IMR-90 (cell line): ENCODE measurements at regions not wholly inside any gene's neighbourhood (a gene's known extent, or its start where the extent isn't known, plus 50 kb on each side); places are given as distances from the start of the nearest gene placed in this dataset.

Experiments
- ATAC-seq: fragments of 200-7000 bp; cut with Tn5 transposase; 2 replicates; pipeline ENCODE4 v1.9.1; 2020; ENCODE audit warnings: low read depth, mild to moderate bottlenecking, moderate library complexity
- BruUV-seq: library from RNA; stranded (reverse); fragments of 400-500 nt; replicated peaks from 2 replicates; lab custom pipeline; 2021; lab: Mats Ljungman, UMichigan
- CTCF ChIA-PET: fragments of 300-600 bp; formaldehyde crosslinking; extraction: SDS; loops from one replicate; lab custom pipeline; 2021; ENCODE audit warnings: antibody characterized with exemption; lab: Yijun Ruan, JAX
- POLR2A ChIA-PET: fragments of 300-600 bp; sonication (Branson Sonifier 250); formaldehyde crosslinking; loops from one replicate; lab custom pipeline; 2022; ENCODE audit warnings: antibody characterized with exemption; ENCODE audit not compliant: unreplicated experiment; lab: Charles Lee
- DNase-seq: peaks from one replicate; pipeline ENCODE4 v3.0.0; 2013
- H2AFZ ChIP-seq: replicated peaks from 2 replicates; pipeline ENCODE3; 2013; ENCODE audit warnings: low read length, mild to moderate bottlenecking; ENCODE audit not compliant: poor library complexity
- H2AK5ac ChIP-seq: 2 replicates; pipeline ENCODE4 v1.6.1; 2013; ENCODE audit warnings: low read depth, low read length, inconsistent platforms
- H2AK9ac ChIP-seq: replicated peaks from 2 replicates; pipeline ENCODE3; 2013; ENCODE audit warnings: mild to moderate bottlenecking, low read depth, low read length, moderate library complexity; ENCODE audit not compliant: poor library complexity
- H2BK120ac ChIP-seq: 2 replicates; pipeline ENCODE4 v1.6.1; 2013; ENCODE audit warnings: low read depth, low read length, inconsistent platforms
- H2BK15ac ChIP-seq: 3 replicates; pipeline ENCODE4 v1.6.1; 2013; ENCODE audit warnings: low read depth, low read length, inconsistent platforms
- H2BK20ac ChIP-seq: 2 replicates; pipeline ENCODE4 v1.6.1; 2013; ENCODE audit warnings: low read depth, mild to moderate bottlenecking, inconsistent platforms, low read length, moderate library complexity
- H2BK5ac ChIP-seq: 2 replicates; pipeline ENCODE4 v1.6.1; 2013; ENCODE audit warnings: mild to moderate bottlenecking, low read depth, low read length, inconsistent platforms; ENCODE audit not compliant: poor library complexity, severe bottlenecking
- H3K14ac ChIP-seq: replicated peaks from 2 replicates; pipeline ENCODE4 v1.6.1; 2013; ENCODE audit warnings: low read depth, low read length, inconsistent platforms
- H3K18ac ChIP-seq: 2 replicates; pipeline ENCODE4 v1.6.1; 2013; ENCODE audit warnings: low read depth, low read length, control low read depth
- H3K23ac ChIP-seq: 2 replicates; pipeline ENCODE4 v1.6.1; 2013; ENCODE audit warnings: low read depth, low read length, inconsistent platforms
- H3K27ac ChIP-seq: 2 replicates; pipeline ENCODE4 v1.5.1; 2013; ENCODE audit warnings: mild to moderate bottlenecking, control low read depth, low read length; ENCODE audit not compliant: insufficient read depth
- H3K27me3 ChIP-seq: 2 replicates; pipeline ENCODE4 v1.6.1; 2013; ENCODE audit warnings: low read length; ENCODE audit not compliant: control insufficient read depth, insufficient read depth
- H3K36me3 ChIP-seq: 2 replicates; pipeline ENCODE4 v1.6.1; 2013; ENCODE audit warnings: low read length, mixed read lengths; ENCODE audit not compliant: control insufficient read depth, insufficient read depth
- H3K4ac ChIP-seq: 2 replicates; pipeline ENCODE4 v1.6.1; 2013; ENCODE audit warnings: low read depth, low read length, inconsistent platforms
- H3K4me1 ChIP-seq: 2 replicates; pipeline ENCODE4 v1.6.1; 2013; ENCODE audit warnings: low read length, mixed read lengths; ENCODE audit not compliant: control insufficient read depth, insufficient read depth
- H3K4me2 ChIP-seq: 2 replicates; pipeline ENCODE4 v1.6.1; 2013; ENCODE audit warnings: low read depth, mild to moderate bottlenecking, control low read depth, low read length, moderate library complexity
- H3K4me3 ChIP-seq: 2 replicates; pipeline ENCODE4 v1.5.1; 2013; ENCODE audit warnings: low read depth, mild to moderate bottlenecking, control low read depth, low read length, moderate library complexity; ENCODE audit not compliant: insufficient read depth
- H3K56ac ChIP-seq: 2 replicates; pipeline ENCODE4 v1.6.1; 2013; ENCODE audit warnings: low read length, inconsistent platforms; ENCODE audit not compliant: insufficient read depth; ENCODE audit errors: extremely low read depth
- H3K79me1 ChIP-seq, 2 experiments: 2 replicates each; pipeline ENCODE4 v1.6.1; 2013; ENCODE audit warnings: low read length in 2 of 2, inconsistent platforms in 1 of 2, low read depth in 1 of 2
- H3K9ac ChIP-seq: 2 replicates; pipeline ENCODE4 v1.6.1; 2013; ENCODE audit warnings: low read depth, low read length, control low read depth
- H3K9me1 ChIP-seq: 2 replicates; pipeline ENCODE4 v1.6.1; 2013; ENCODE audit warnings: low read length, inconsistent platforms; ENCODE audit not compliant: insufficient read depth
- H3K9me3 ChIP-seq: 2 replicates; pipeline ENCODE4 v1.6.1; 2013; ENCODE audit warnings: low read length; ENCODE audit not compliant: control insufficient read depth, insufficient read depth
- H4K20me1 ChIP-seq: 2 replicates; pipeline ENCODE4 v1.6.1; 2013; ENCODE audit warnings: low read length, inconsistent platforms; ENCODE audit not compliant: insufficient read depth
- H4K5ac ChIP-seq: 2 replicates; pipeline ENCODE4 v1.6.1; 2013; ENCODE audit warnings: mild to moderate bottlenecking, low read depth, low read length, control low read depth
- H4K8ac ChIP-seq, 2 experiments: 2 replicates each; pipeline ENCODE4 v1.6.1; 2013; ENCODE audit warnings: low read depth in 2 of 2, low read length in 2 of 2, control low read depth in 1 of 2, inconsistent platforms in 1 of 2
- H4K91ac ChIP-seq: 2 replicates; pipeline ENCODE4 v1.6.1; 2013; ENCODE audit warnings: low read depth, low read length, inconsistent platforms; ENCODE audit not compliant: insufficient read depth
- BHLHE40 ChIP-seq: fragments of 150-350 bp; IDR thresholded peaks from 2 replicates; pipeline ENCODE4 v1.6.1; 2016; ENCODE audit warnings: mild to moderate bottlenecking, low read depth, low read length
- CHD1 ChIP-seq: IDR thresholded peaks from 2 replicates; pipeline ENCODE4 v1.6.1; 2012; ENCODE audit warnings: low read depth, low read length, improper control_type of control experiment
- CTCF ChIP-seq: conservative IDR thresholded peaks from 2 replicates; pipeline ENCODE4 v1.5.1; 2012; ENCODE audit warnings: mild to moderate bottlenecking, low read depth, low read length, improper control_type of control experiment
- ELK1 ChIP-seq: fragments of 150-350 bp; IDR thresholded peaks from 2 replicates; pipeline ENCODE4 v1.6.1; 2016; ENCODE audit warnings: low read depth, mild to moderate bottlenecking, low read length, moderate library complexity, borderline replicate concordance
- FOS ChIP-seq: fragments of 150-350 bp; IDR thresholded peaks from 2 replicates; pipeline ENCODE4 v1.6.1; 2016; ENCODE audit warnings: low read depth, low read length
- MAFK ChIP-seq: IDR thresholded peaks from 2 replicates; pipeline ENCODE4 v1.6.1; 2012; ENCODE audit warnings: low read depth, low read length, improper control_type of control experiment
- MAZ ChIP-seq: IDR thresholded peaks from 2 replicates; pipeline ENCODE4 v1.6.1; 2012; ENCODE audit warnings: low read depth, mild to moderate bottlenecking, low read length, improper control_type of control experiment, moderate library complexity, borderline replicate concordance
- MXI1 ChIP-seq: IDR thresholded peaks from 2 replicates; pipeline ENCODE4 v1.6.1; 2012; ENCODE audit warnings: low read depth, mild to moderate bottlenecking, low read length, moderate library complexity, borderline replicate concordance
- NFE2L2 ChIP-seq: fragments of 150-350 bp; IDR thresholded peaks from 2 replicates; pipeline ENCODE4 v1.6.1; 2016; ENCODE audit warnings: low read depth, mild to moderate bottlenecking, low read length
- POLR2A ChIP-seq: IDR thresholded peaks from 2 replicates; pipeline ENCODE4 v1.6.1; 2012; ENCODE audit warnings: mild to moderate bottlenecking, low read depth, low read length
- RAD21 ChIP-seq: IDR thresholded peaks from 2 replicates; pipeline ENCODE4 v1.6.1; 2012; ENCODE audit warnings: low read length, improper control_type of control experiment
- RCOR1 ChIP-seq: IDR thresholded peaks from 2 replicates; pipeline ENCODE4 v1.6.1; 2012; ENCODE audit warnings: mild to moderate bottlenecking, low read length, improper control_type of control experiment; ENCODE audit not compliant: insufficient replicate concordance
- RFX5 ChIP-seq: IDR thresholded peaks from 2 replicates; pipeline ENCODE4 v1.8.0; 2012; ENCODE audit warnings: low read depth, mild to moderate bottlenecking, low read length, moderate library complexity
- USF2 ChIP-seq: fragments of 150-350 bp; IDR thresholded peaks from 2 replicates; pipeline ENCODE4 v1.6.1; 2017; ENCODE audit warnings: mild to moderate bottlenecking, antibody characterized with exemption, low read length, low read depth
- WGBS, 2 experiments: methylation state at CpG; one replicate each; pipeline versions ENCODE4 v1.1.5 to v1.1.7; 2013; ENCODE audit warnings: missing lambda C conversion rate in 2 of 2; ENCODE audit not compliant: insufficient read length in 1 of 2; ENCODE audit errors: extremely low coverage in 2 of 2; 5-methylcytosine and 5-hydroxymethylcytosine counted together
- dilution Hi-C: fragments of 300-500 bp; cut with HindIII; formaldehyde crosslinking; loops from one replicate; pipeline ENCODE4 v1.14.3; 2018; ENCODE audit warnings: low sequenced_read_pairs; ENCODE audit not compliant: unreplicated experiment
- in situ Hi-C: fragments of 300-500 bp; cut with MboI; formaldehyde crosslinking; loops from 3 replicates; pipeline ENCODE4 v1.14.3; 2019; ENCODE audit warnings: low sequenced_read_pairs, inconsistent platforms, mixed read lengths
- intact Hi-C: fragments of 100-400 bp; cut with micrococcal nuclease; formaldehyde crosslinking; loops from 2 replicates; pipeline ENCODE4 v1.10.0; 2022

- Histone ChIP-seq H3K4me1 (no peaks in the 10 kb centered on the region), H3K27me3 (no peaks in the 10 kb centered on the region), H4K20me1 (no peaks in the 10 kb centered on the region), H3K9me1 (no peaks in the 10 kb centered on the region), H3K4ac (no peak overlapping the region), H2BK5ac (no peak overlapping the region), H3K4me2 (no peak overlapping the region), H3K56ac (no peak overlapping the region), H2BK20ac (no peak overlapping the region), H3K4me3 (no peak overlapping the region), H3K79me1 (no peaks in the 10 kb centered on the region), H2BK15ac (no peak overlapping the region), H3K27ac (no peak overlapping the region), H4K91ac (no peak overlapping the region), H2BK120ac (no peak overlapping the region), H3K9ac (no peak overlapping the region), H4K8ac (no peak overlapping the region), H2AFZ (no peak overlapping the region), H3K9me3 (no peaks in the 10 kb centered on the region), H2AK5ac (no peak overlapping the region), H4K5ac (no peak overlapping the region), H3K18ac (no peak overlapping the region), H3K14ac (no peak overlapping the region), H3K36me3 (no peaks in the 10 kb centered on the region), H2AK9ac (no peak overlapping the region), H3K23ac (no peak overlapping the region)
- in situ Hi-C loops (no loop called here), dilution Hi-C loops (no loop called here), intact Hi-C loops (no loop called here)
- ATAC-seq (no peak), DNase-seq (no peak)
- CTCF ChIA-PET = no interaction called here
- POLR2A ChIA-PET = no interaction called here
- whole genome bisulfite sequencing, 2 experiments = no CpG with 5 or more reads among the region's 1 CpG
- BruUV-seq = no TSS peak
- TF ChIP-seq POLR2A = no peak
- no peak for TF ChIP-seq FOS
- TF ChIP-seq ELK1 = no peak
- TF ChIP-seq MAZ = no peak
- no peak for TF ChIP-seq MXI1
- TF ChIP-seq MAFK = no peak
- TF ChIP-seq CHD1 = no peak
- TF ChIP-seq RAD21 = no peak
- no peak for TF ChIP-seq RCOR1
- no peak for TF ChIP-seq RFX5
- TF ChIP-seq USF2 = no peak
- no peak for TF ChIP-seq BHLHE40
- TF ChIP-seq CTCF = no peak
- TF ChIP-seq NFE2L2 = no peak
Measured at GRCh38 chr6:93104195-93104817, 315.1 kb downstream of the EPHA7 start.
